ENCODE measurements at regions not wholly inside any gene's neighbourhood (a gene's known extent, or its start where the extent isn't known, plus 50 kb on each side); places are given as distances from the start of the nearest gene placed in this dataset.

GRCh38 chr2:223294756-223295155, 242.8 kb downstream of the KCNE4 start:
- TF ChIP-seq, protein P1, sequence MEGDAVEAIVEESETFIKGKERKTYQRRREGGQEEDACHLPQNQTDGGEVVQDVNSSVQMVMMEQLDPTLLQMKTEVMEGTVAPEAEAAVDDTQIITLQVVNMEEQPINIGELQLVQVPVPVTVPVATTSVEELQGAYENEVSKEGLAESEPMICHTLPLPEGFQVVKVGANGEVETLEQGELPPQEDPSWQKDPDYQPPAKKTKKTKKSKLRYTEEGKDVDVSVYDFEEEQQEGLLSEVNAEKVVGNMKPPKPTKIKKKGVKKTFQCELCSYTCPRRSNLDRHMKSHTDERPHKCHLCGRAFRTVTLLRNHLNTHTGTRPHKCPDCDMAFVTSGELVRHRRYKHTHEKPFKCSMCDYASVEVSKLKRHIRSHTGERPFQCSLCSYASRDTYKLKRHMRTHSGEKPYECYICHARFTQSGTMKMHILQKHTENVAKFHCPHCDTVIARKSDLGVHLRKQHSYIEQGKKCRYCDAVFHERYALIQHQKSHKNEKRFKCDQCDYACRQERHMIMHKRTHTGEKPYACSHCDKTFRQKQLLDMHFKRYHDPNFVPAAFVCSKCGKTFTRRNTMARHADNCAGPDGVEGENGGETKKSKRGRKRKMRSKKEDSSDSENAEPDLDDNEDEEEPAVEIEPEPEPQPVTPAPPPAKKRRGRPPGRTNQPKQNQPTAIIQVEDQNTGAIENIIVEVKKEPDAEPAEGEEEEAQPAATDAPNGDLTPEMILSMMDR (IDR thresholded peaks at IDR 0.05): no peak
- TF ChIP-seq EZH2 (IDR thresholded peaks at IDR 0.05; ENCODE audit: borderline replicate concordance, insufficient read depth, low read depth, low read length, poor library complexity, severe bottlenecking): no peak

Data from B cell (primary cell).